HCT116 (cell line): ENCODE measurements at regions not wholly inside any gene's neighbourhood (a gene's known extent, or its start where the extent isn't known, plus 50 kb on each side); places are given as distances from the start of the nearest gene placed in this dataset.

Experiments used
- ATAC-seq: fragments of 200-7000 bp; cut with Tn5 transposase; 2 replicates; pipeline ENCODE4 v1.9.1; 2020; ENCODE audit warnings: mild to moderate bottlenecking, moderate library complexity
- BruUV-seq: library from RNA; stranded (reverse); fragments of 400-500 nt; replicated peaks from 2 replicates; lab custom pipeline; 2021; lab: Mats Ljungman, UMichigan
- CTCF ChIA-PET: fragments of 300-600 bp; sonication (Branson Sonifier 250); formaldehyde crosslinking; loops from one replicate; lab custom pipeline; 2021; ENCODE audit warnings: antibody characterized with exemption; lab: Charles Lee
- POLR2A ChIA-PET: fragments of 300-600, 350-600 bp; sonication (Branson Sonifier 250); formaldehyde crosslinking; loops from one replicate; lab custom pipeline; 2021; ENCODE audit warnings: antibody characterized with exemption; lab: Charles Lee
- RAD21 ChIA-PET, 2 experiments: fragments of 300-600 bp; sonication (Branson Sonifier 250); formaldehyde crosslinking; loops; one replicate each; lab custom pipeline; 2023; ENCODE audit warnings: low total read pairs in 2 of 2; ENCODE audit not compliant: uncharacterized antibody in 2 of 2, unreplicated experiment in 2 of 2, low non-redundant PET in 1 of 2; lab: Charles Lee
- DNase-seq: peaks from one replicate; pipeline ENCODE4 v3.0.0-alpha.2; 2010; ENCODE audit warnings: low read depth, low spot score
- H2AFZ ChIP-seq: fragments of 200-600 bp; shearing (Covaris generic), sonication (generic); 2 replicates; pipeline ENCODE4 v1.6.1; 2017; ENCODE audit warnings: low read depth, mixed run types, mixed read lengths, antibody characterized with exemption, low read length; ENCODE audit not compliant: poor library complexity, severe bottlenecking
- H3K27ac ChIP-seq: 2 replicates; pipeline ENCODE4 v1.5.1; 2012; ENCODE audit warnings: low read depth, low read length
- H3K27me3 ChIP-seq: fragments of 200-600 bp; sonication (generic); 2 replicates; pipeline ENCODE4 v1.6.1; 2016; ENCODE audit warnings: mixed run types, low read length, mixed read lengths; ENCODE audit not compliant: insufficient read depth
- H3K36me3 ChIP-seq, 2 experiments: fragments of 200-500 bp in 1 of 2; fragments of 200-600 bp in 1 of 2; sonication (Bioruptor generic) in 1 of 2; sonication (generic) in 1 of 2; 2 replicates each; pipeline versions ENCODE4 v1.5.1 to v1.6.1; 2014 to 2016; ENCODE audit warnings: low read length in 2 of 2, inconsistent platforms in 1 of 2, mixed read lengths in 1 of 2, mixed run types in 1 of 2; ENCODE audit not compliant: insufficient read depth in 2 of 2, control insufficient read depth in 1 of 2
- H3K4me1 ChIP-seq, 2 experiments: fragments of 200-600 bp in 1 of 2; sonication (generic) in 1 of 2; 2 replicates each; pipeline versions ENCODE4 v1.5.1 to v1.6.1; 2012 to 2017; ENCODE audit warnings: low read length in 2 of 2, inconsistent platforms in 1 of 2, mild to moderate bottlenecking in 1 of 2, mixed read lengths in 1 of 2, mixed run types in 1 of 2, moderate library complexity in 1 of 2; ENCODE audit not compliant: insufficient read depth in 2 of 2, control insufficient read depth in 1 of 2
- H3K4me2 ChIP-seq: fragments of 200-600 bp; sonication (generic); 2 replicates; pipeline ENCODE4 v1.6.1; 2017; ENCODE audit warnings: mixed run types, low read length, mixed read lengths
- H3K4me3 ChIP-seq, 2 experiments: fragments of 200-600 bp in 1 of 2; sonication (generic) in 1 of 2; replicated peaks in 1 of 2; 2 replicates each; pipeline ENCODE4 v1.5.1; 2011 to 2016; ENCODE audit warnings: low read length in 2 of 2, control low read depth in 1 of 2, low read depth in 1 of 2, mild to moderate bottlenecking in 1 of 2, mixed read lengths in 1 of 2, mixed run types in 1 of 2
- H3K79me2 ChIP-seq: fragments of 200-600 bp; sonication (generic); 2 replicates; pipeline ENCODE4 v1.6.1; 2017; ENCODE audit warnings: mild to moderate bottlenecking, mixed run types, low read length, moderate library complexity, mixed read lengths; ENCODE audit not compliant: insufficient read depth
- H3K9ac ChIP-seq: fragments of 200-600 bp; sonication (generic); 2 replicates; pipeline ENCODE4 v1.6.1; 2016; ENCODE audit warnings: low read length, mixed read lengths
- H3K9me2 ChIP-seq: fragments of 200-600 bp; sonication (generic), shearing (Covaris generic); 2 replicates; pipeline ENCODE4 v1.6.1; 2017; ENCODE audit warnings: mixed run types, mild to moderate bottlenecking, moderate library complexity; ENCODE audit not compliant: insufficient read depth
- H3K9me3 ChIP-seq, 2 experiments: fragments of 200-500 bp in 1 of 2; fragments of 200-600 bp in 1 of 2; sonication (Bioruptor generic) in 1 of 2; sonication (generic) in 1 of 2; 2 replicates each; pipeline ENCODE4 v1.6.1; 2014 to 2017; ENCODE audit warnings: low read length in 2 of 2, mixed read lengths in 2 of 2, inconsistent platforms in 1 of 2, low read depth in 1 of 2, mild to moderate bottlenecking in 1 of 2, mixed run types in 1 of 2, moderate library complexity in 1 of 2; ENCODE audit not compliant: control insufficient read depth in 1 of 2, insufficient read depth in 1 of 2
- H4K20me1 ChIP-seq: fragments of 200-600 bp; sonication (generic), shearing (Covaris generic); 2 replicates; pipeline ENCODE4 v1.6.1; 2017; ENCODE audit warnings: mixed run types, mild to moderate bottlenecking, moderate library complexity; ENCODE audit not compliant: insufficient read depth
- CBX3 ChIP-seq: IDR thresholded peaks from 2 replicates; pipeline ENCODE4 v1.6.1; 2012; ENCODE audit warnings: low read depth
- EGR1 ChIP-seq: IDR thresholded peaks from 2 replicates; pipeline ENCODE4 v1.6.1; 2012; ENCODE audit warnings: low read depth
- EZH2 ChIP-seq: fragments of 200-600 bp; sonication (generic); IDR thresholded peaks from 2 replicates; pipeline ENCODE4 v1.6.1; 2017; ENCODE audit warnings: antibody characterized with exemption, mixed run types
- RAD21 ChIP-seq: IDR thresholded peaks from 2 replicates; pipeline ENCODE4 v1.6.1; 2012; ENCODE audit warnings: low read depth, mild to moderate bottlenecking
- SIN3A ChIP-seq: IDR thresholded peaks from 2 replicates; pipeline ENCODE4 v1.6.1; 2012; ENCODE audit warnings: low read depth
- YY1 ChIP-seq: IDR thresholded peaks from 2 replicates; pipeline ENCODE4 v1.6.1; 2011; ENCODE audit warnings: low read length, low read depth, moderate library complexity, mild to moderate bottlenecking; ENCODE audit not compliant: insufficient replicate concordance; ENCODE audit errors: extremely low read depth
- intact Hi-C: fragments of 100-400 bp; cut with micrococcal nuclease; formaldehyde crosslinking; loops from 2 replicates; pipeline ENCODE4 v1.10.0; 2022
- TF ChIP-seq, protein P1 (sequence below), 3 experiments: fragments of 200-600 bp in 1 of 3; sonication (generic) in 1 of 3; IDR thresholded peaks in 2 of 3; conservative IDR thresholded peaks in 1 of 3; 2 replicates each; pipeline ENCODE4 v1.5.1; 2012 to 2017; ENCODE audit warnings: low read depth in 2 of 3, low read length in 2 of 3, antibody characterized with exemption in 1 of 3, borderline replicate concordance in 1 of 3, control low read depth in 1 of 3, mild to moderate bottlenecking in 1 of 3, mixed read lengths in 1 of 3, mixed run types in 1 of 3, moderate library complexity in 1 of 3; ENCODE audit not compliant: insufficient read depth in 1 of 3
- TF ChIP-seq, protein P2 (sequence below): IDR thresholded peaks from 2 replicates; pipeline ENCODE4 v1.6.1; 2012; ENCODE audit warnings: low read depth

DNA sequence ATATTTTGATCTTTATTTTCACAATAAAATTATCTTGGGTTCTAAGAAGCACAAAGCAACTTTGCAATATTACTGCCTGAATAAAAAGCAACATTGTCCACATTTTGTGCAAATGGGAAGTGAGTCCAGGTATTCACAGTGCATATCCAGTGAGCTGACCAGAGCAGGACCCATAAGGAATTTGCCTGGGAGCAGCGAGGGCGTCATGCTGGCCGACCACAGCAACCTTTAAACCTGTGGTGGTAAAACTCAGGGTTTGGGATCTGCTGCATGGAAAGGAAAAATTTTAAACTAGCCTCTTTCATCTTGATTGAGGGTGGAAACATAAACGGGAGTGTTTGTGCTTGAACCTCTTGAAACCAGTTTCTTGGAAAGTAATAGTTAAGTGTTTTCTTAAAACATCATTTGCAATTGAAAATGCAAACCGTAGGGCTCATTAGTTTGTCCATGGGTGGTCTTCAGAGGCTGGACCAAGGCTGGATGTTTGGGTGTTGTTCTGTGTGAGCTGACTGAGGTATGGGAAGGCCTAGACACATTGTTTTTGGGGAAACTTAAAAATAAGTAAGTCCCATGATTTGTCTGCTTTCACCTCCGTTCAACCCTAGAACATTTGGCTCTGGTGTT lies 85.0 kb upstream of the ANKH start:
- ChIA-PET RAD21 (no interaction called here), CTCF (interaction anchor here (1.1 to 1.4 kb wide), 3 partner anchors 47 to 76 kb away, joined by 3 to 14 read pairs (median 4); no protein-coding TSS in a partner anchor)
- no peaks in the 10 kb centered on the region for H3K27me3 ChIP-seq
- H4K20me1 ChIP-seq, result no peaks in the 10 kb centered on the region
- no peaks in the 10 kb centered on the region for H3K9me3 ChIP-seq
- no peak overlapping the region for H3K4me2 ChIP-seq
- H3K36me3 ChIP-seq, result no peaks in the 10 kb centered on the region
- no peak for TF ChIP-seq EGR1
- TF ChIP-seq, all 23 proteins: peak for 0
- H3K27ac ChIP-seq, result no peak overlapping the region
- ATAC-seq, result no peak
- no peak for DNase-seq
- H3K9me2 ChIP-seq, result no peaks in the 10 kb centered on the region
- intact Hi-C loops, result loop anchor here (5.0 kb wide), 1 partner anchor 46 kb away; no protein-coding TSS in a partner anchor
- no peak overlapping the region for H3K4me3 ChIP-seq
- H3K79me2 ChIP-seq, result no peaks in the 10 kb centered on the region
- H3K4me1 ChIP-seq, result peaks cover 6 to 7% of the 10 kb centered on the region in 2 experiments; a peak in 3 of 4 replicates
- BruUV-seq, result no TSS peak
- POLR2A ChIA-PET, result no interaction called here
- H2AFZ ChIP-seq, result no peak overlapping the region
- H3K9ac ChIP-seq, result no peak overlapping the region

DNA sequence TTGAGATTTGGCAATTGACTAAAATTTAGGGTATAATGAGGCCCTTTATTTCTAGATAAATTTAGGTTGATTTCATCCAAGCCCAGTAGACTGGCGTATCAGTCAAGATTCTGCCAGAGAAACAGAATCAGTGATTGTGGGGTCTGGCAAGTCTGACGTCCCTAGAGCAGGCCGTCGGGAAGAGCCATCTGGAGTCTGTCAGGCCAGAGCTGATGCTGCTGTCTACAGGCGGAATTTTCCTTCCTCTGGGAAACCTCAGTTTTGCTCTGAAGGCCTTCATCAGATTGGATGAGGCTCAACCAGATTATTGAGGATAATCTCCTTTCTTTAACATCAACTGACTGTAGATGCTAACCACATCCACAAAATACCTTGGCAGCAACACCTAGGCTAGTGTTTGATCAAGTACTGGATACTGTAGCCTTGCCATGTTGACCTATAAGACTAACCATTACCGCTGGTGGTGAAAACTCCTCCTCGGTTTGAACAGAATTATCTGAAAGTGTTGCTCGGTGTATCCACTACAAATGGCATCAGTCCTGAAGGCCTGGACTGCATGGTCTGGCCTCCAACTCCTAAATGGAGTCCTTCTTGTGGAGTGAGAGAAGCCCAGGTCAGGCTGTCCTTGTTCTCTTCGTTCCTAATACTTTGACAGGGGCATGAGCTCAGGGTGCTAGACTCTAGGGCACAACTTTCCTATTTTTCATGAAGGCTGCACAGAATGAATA lies 83.2 kb upstream of the ANKH start:
- no peak for DNase-seq
- Histone ChIP-seq H3K9me3 (no peaks in the 10 kb centered on the region), H4K20me1 (no peaks in the 10 kb centered on the region), H3K79me2 (no peaks in the 10 kb centered on the region), H3K9me2 (no peaks in the 10 kb centered on the region), H3K27ac (no peak overlapping the region), H2AFZ (no peak overlapping the region), H3K9ac (no peak overlapping the region), H3K27me3 (no peaks in the 10 kb centered on the region), H3K4me2 (no peak overlapping the region), H3K36me3 (no peaks in the 10 kb centered on the region), H3K4me1 (peaks cover 6 to 7% of the 10 kb centered on the region in 2 experiments; a peak in 3 of 4 replicates), H3K4me3 (no peak overlapping the region)
- intact Hi-C loops, result loop anchor here (5.0 kb wide), 1 partner anchor 48 kb away; no protein-coding TSS in a partner anchor
- ATAC-seq, result no peak
- RAD21 ChIA-PET, result no interaction called here
- BruUV-seq, result no TSS peak
- POLR2A ChIA-PET, result no interaction called here
- CTCF ChIA-PET, result interaction anchor here (1.4 kb wide), 1 partner anchor 49 kb away, joined by 4 read pairs; no protein-coding TSS in a partner anchor
- TF ChIP-seq YY1 (no peak), RAD21 (no peak), EGR1 (no peak), SIN3A (no peak), EZH2 (no peak), CBX3 (no peak)
- TF ChIP-seq, protein P1, sequence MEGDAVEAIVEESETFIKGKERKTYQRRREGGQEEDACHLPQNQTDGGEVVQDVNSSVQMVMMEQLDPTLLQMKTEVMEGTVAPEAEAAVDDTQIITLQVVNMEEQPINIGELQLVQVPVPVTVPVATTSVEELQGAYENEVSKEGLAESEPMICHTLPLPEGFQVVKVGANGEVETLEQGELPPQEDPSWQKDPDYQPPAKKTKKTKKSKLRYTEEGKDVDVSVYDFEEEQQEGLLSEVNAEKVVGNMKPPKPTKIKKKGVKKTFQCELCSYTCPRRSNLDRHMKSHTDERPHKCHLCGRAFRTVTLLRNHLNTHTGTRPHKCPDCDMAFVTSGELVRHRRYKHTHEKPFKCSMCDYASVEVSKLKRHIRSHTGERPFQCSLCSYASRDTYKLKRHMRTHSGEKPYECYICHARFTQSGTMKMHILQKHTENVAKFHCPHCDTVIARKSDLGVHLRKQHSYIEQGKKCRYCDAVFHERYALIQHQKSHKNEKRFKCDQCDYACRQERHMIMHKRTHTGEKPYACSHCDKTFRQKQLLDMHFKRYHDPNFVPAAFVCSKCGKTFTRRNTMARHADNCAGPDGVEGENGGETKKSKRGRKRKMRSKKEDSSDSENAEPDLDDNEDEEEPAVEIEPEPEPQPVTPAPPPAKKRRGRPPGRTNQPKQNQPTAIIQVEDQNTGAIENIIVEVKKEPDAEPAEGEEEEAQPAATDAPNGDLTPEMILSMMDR (IDR thresholded peaks at IDR 0.05 in 2 of 3, conservative IDR thresholded peaks at IDR 0.05 in 1 of 3; ENCODE audit: borderline replicate concordance in 1 of 3, insufficient read depth in 1 of 3, low read depth in 2 of 3, low read length in 2 of 3), result no peak
- TF ChIP-seq, protein P2, sequence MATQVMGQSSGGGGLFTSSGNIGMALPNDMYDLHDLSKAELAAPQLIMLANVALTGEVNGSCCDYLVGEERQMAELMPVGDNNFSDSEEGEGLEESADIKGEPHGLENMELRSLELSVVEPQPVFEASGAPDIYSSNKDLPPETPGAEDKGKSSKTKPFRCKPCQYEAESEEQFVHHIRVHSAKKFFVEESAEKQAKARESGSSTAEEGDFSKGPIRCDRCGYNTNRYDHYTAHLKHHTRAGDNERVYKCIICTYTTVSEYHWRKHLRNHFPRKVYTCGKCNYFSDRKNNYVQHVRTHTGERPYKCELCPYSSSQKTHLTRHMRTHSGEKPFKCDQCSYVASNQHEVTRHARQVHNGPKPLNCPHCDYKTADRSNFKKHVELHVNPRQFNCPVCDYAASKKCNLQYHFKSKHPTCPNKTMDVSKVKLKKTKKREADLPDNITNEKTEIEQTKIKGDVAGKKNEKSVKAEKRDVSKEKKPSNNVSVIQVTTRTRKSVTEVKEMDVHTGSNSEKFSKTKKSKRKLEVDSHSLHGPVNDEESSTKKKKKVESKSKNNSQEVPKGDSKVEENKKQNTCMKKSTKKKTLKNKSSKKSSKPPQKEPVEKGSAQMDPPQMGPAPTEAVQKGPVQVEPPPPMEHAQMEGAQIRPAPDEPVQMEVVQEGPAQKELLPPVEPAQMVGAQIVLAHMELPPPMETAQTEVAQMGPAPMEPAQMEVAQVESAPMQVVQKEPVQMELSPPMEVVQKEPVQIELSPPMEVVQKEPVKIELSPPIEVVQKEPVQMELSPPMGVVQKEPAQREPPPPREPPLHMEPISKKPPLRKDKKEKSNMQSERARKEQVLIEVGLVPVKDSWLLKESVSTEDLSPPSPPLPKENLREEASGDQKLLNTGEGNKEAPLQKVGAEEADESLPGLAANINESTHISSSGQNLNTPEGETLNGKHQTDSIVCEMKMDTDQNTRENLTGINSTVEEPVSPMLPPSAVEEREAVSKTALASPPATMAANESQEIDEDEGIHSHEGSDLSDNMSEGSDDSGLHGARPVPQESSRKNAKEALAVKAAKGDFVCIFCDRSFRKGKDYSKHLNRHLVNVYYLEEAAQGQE, result no peak
